GM21737 (cell line): ENCODE measurements at regions not wholly inside any gene's neighbourhood (a gene's known extent, or its start where the extent isn't known, plus 50 kb on each side); places are given as distances from the start of the nearest gene placed in this dataset.
"Not testable (repeated sequence)": the region's sequence is repeated elsewhere in the genome, so short reads cannot be mapped to it uniquely, and the experiment has no call there.

Source experiments
- ATAC-seq: cut with Tn5 transposase; IDR thresholded peaks from one replicate; pipeline ENCODE4 v1.9.1; 2021; ENCODE audit warnings: mild to moderate bottlenecking, moderate library complexity; ENCODE audit not compliant: unreplicated experiment

GRCh38 chr4:33980361-33980760 is 2264.0 kb downstream of the ARAP2 start:
- ATAC-seq, result no peak

GRCh38 chr4:33989820-33990443 is 2254.4 kb downstream of the ARAP2 start:
- no peak for ATAC-seq

GRCh38 chr4:33996075-33996718 is 2248.1 kb downstream of the ARAP2 start:
- no peak for ATAC-seq

- ATAC-seq, result no peak
Observed at GRCh38 chr4:33998291-33998690, 2246.0 kb downstream of the ARAP2 start.

- ATAC-seq, result no peak
Observed at GRCh38 chr4:34000356-34000755, 2244.0 kb downstream of the ARAP2 start.

- ATAC-seq, result not testable (repeated sequence)
Observed at GRCh38 chr4:34006540-34006939, 2237.8 kb downstream of the ARAP2 start.

GRCh38 chr4:34009951-34010350 is 2234.4 kb downstream of the ARAP2 start:
- ATAC-seq, result no peak

GRCh38 chr4:34010751-34011519 is 2233.4 kb downstream of the ARAP2 start:
- no peak for ATAC-seq

- no peak for ATAC-seq
Observed at GRCh38 chr4:34035225-34035624, 2209.1 kb downstream of the ARAP2 start.

- ATAC-seq, result no peak
Observed at GRCh38 chr4:34037280-34037679, 2207.0 kb downstream of the ARAP2 start.

GRCh38 chr4:34039766-34040165 is 2204.5 kb downstream of the ARAP2 start:
- ATAC-seq, result no peak

- ATAC-seq, result no peak
Observed at GRCh38 chr4:34043131-34043530, 2201.2 kb downstream of the ARAP2 start.

- no peak for ATAC-seq
Observed at GRCh38 chr4:34046580-34046979, 2197.7 kb downstream of the ARAP2 start.

- no peak for ATAC-seq
Observed at GRCh38 chr4:34047363-34047762, 2197.0 kb downstream of the ARAP2 start.

GRCh38 chr4:34066126-34066525 is 2178.2 kb downstream of the ARAP2 start:
- ATAC-seq, result no peak

GRCh38 chr4:34091451-34091850 is 2152.9 kb downstream of the ARAP2 start:
- ATAC-seq, result no peak

- ATAC-seq, result no peak
Observed at GRCh38 chr4:34094114-34094513, 2150.2 kb downstream of the ARAP2 start.

GRCh38 chr4:34105311-34105710 is 2139.0 kb downstream of the ARAP2 start:
- ATAC-seq, result no peak

- no peak for ATAC-seq
Observed at GRCh38 chr4:34108391-34108790, 2135.9 kb downstream of the ARAP2 start.

GRCh38 chr4:34112573-34112972 is 2131.7 kb downstream of the ARAP2 start:
- no peak for ATAC-seq

GRCh38 chr4:34138385-34138784 is 2105.9 kb downstream of the ARAP2 start:
- no peak for ATAC-seq

GRCh38 chr4:34139346-34139745 is 2105.0 kb downstream of the ARAP2 start:
- no peak for ATAC-seq
